H1 (cell line): ENCODE measurements at regions not wholly inside any gene's neighbourhood (a gene's known extent, or its start where the extent isn't known, plus 50 kb on each side); places are given as distances from the start of the nearest gene placed in this dataset.

Experiments used
- CTCF ChIA-PET: fragments of 300-600 bp; sonication (Branson Sonifier 250); formaldehyde crosslinking; loops from one replicate; lab custom pipeline; 2021; ENCODE audit not compliant: partially characterized antibody; lab: Charles Lee
- POLR2A ChIA-PET: fragments of 300-600 bp; sonication (Branson Sonifier 250); formaldehyde crosslinking; loops from one replicate; lab custom pipeline; 2021; ENCODE audit warnings: inconsistent platforms; ENCODE audit not compliant: partially characterized antibody; lab: Charles Lee
- DNase-seq, 2 experiments: peaks; one replicate each; pipeline versions ENCODE4 v3.0.0 to v3.0.0-alpha.2; 2010 to 2022; ENCODE audit warnings: low spot score in 2 of 2, low read depth in 1 of 2, mixed read lengths in 1 of 2
- FAIRE-seq: peaks from 2 replicates; lab custom pipeline; 2011; peaks lifted over from hg19 to GRCh38; lab: Jason Lieb, UNC
- H2AFZ ChIP-seq: 2 replicates; pipeline ENCODE4 v1.8.1; 2012; ENCODE audit warnings: low read length, inconsistent platforms
- H2AK5ac ChIP-seq: 2 replicates; pipeline ENCODE4 v1.6.1; 2013; ENCODE audit warnings: low read depth, low read length
- H2BK120ac ChIP-seq: replicated peaks from 2 replicates; pipeline ENCODE3; 2013; ENCODE audit warnings: low read depth, low read length, inconsistent platforms
- H2BK12ac ChIP-seq: 2 replicates; pipeline ENCODE4 v1.6.1; 2013; ENCODE audit warnings: low read depth, low read length
- H2BK15ac ChIP-seq: 2 replicates; pipeline ENCODE4 v1.6.1; 2013; ENCODE audit warnings: low read length
- H2BK20ac ChIP-seq: 2 replicates; pipeline ENCODE4 v1.6.1; 2013; ENCODE audit warnings: low read length
- H2BK5ac ChIP-seq: 2 replicates; pipeline ENCODE4 v1.6.1; 2013; ENCODE audit warnings: low read depth, low read length
- H3K14ac ChIP-seq: 2 replicates; pipeline ENCODE4 v1.6.1; 2013; ENCODE audit warnings: inconsistent platforms; ENCODE audit not compliant: insufficient read length
- H3K18ac ChIP-seq: 2 replicates; pipeline ENCODE4 v1.6.1; 2013; ENCODE audit warnings: low read length; ENCODE audit errors: extremely low read depth
- H3K23ac ChIP-seq: 2 replicates; pipeline ENCODE4 v1.6.1; 2013; ENCODE audit warnings: inconsistent platforms; ENCODE audit not compliant: insufficient read length
- H3K23me2 ChIP-seq: 2 replicates; pipeline ENCODE4 v1.6.1; 2013; ENCODE audit warnings: low read depth, low read length
- H3K27ac ChIP-seq: 2 replicates; pipeline ENCODE4 v1.6.1; 2011; ENCODE audit warnings: low read depth, low read length, inconsistent platforms
- H3K27me3 ChIP-seq, 4 experiments: replicated peaks in 1 of 4; 1 replicate in 1 of 4; 2 replicates in 3 of 4; pipeline versions ENCODE4 v1.6.1 to v1.8.1; 2011 to 2013; ENCODE audit warnings: low read length in 3 of 4, mild to moderate bottlenecking in 3 of 4, inconsistent platforms in 2 of 4, mixed read lengths in 2 of 4, moderate library complexity in 1 of 4; ENCODE audit not compliant: control insufficient read depth in 3 of 4, insufficient read depth in 3 of 4; ENCODE audit errors: extremely low read depth in 1 of 4
- H3K36me3 ChIP-seq, 4 experiments: 2 replicates each; pipeline versions ENCODE4 v1.6.1 to v1.8.1; 2011 to 2013; ENCODE audit warnings: mild to moderate bottlenecking in 4 of 4, low read length in 3 of 4, moderate library complexity in 2 of 4, control low read depth in 1 of 4, inconsistent platforms in 1 of 4; ENCODE audit not compliant: insufficient read depth in 4 of 4, control insufficient read depth in 2 of 4
- H3K4ac ChIP-seq: replicated peaks from 2 replicates; pipeline ENCODE3; 2013; ENCODE audit warnings: low read length, low read depth, mixed read lengths, inconsistent platforms; ENCODE audit not compliant: insufficient read length
- H3K4me1 ChIP-seq, 4 experiments: replicated peaks in 1 of 4; 1 replicate in 1 of 4; 2 replicates in 3 of 4; pipeline versions ENCODE4 v1.6.1 to v1.8.1; 2011 to 2013; ENCODE audit warnings: low read length in 3 of 4, inconsistent platforms in 2 of 4, mixed read lengths in 1 of 4; ENCODE audit not compliant: insufficient read depth in 4 of 4, control insufficient read depth in 3 of 4
- H3K4me2 ChIP-seq, 2 experiments: 2 replicates each; pipeline versions ENCODE4 v1.6.1 to v1.8.1; 2011 to 2013; ENCODE audit warnings: low read depth in 2 of 2, low read length in 2 of 2, control low read depth in 1 of 2, inconsistent platforms in 1 of 2, mild to moderate bottlenecking in 1 of 2; ENCODE audit not compliant: insufficient read depth in 1 of 2
- H3K4me3 ChIP-seq, 4 experiments: fragments of 200-600, 300-600 bp in 1 of 4; sonication (generic), shearing (Covaris generic), sonication (Bioruptor Twin) in 1 of 4; 2 replicates each; pipeline versions ENCODE4 v1.5.1 to v1.8.1; 2011 to 2016; ENCODE audit warnings: low read length in 4 of 4, low read depth in 3 of 4, control low read depth in 2 of 4, inconsistent platforms in 2 of 4, mild to moderate bottlenecking in 2 of 4, mixed read lengths in 1 of 4, moderate library complexity in 1 of 4; ENCODE audit not compliant: insufficient read depth in 2 of 4; ENCODE audit errors: extremely low read depth in 1 of 4
- H3K56ac ChIP-seq: replicated peaks from 2 replicates; pipeline ENCODE3; 2013; ENCODE audit warnings: low read depth, mild to moderate bottlenecking, mixed read lengths, low read length, inconsistent platforms; ENCODE audit not compliant: insufficient read length
- H3K79me1 ChIP-seq: 2 replicates; pipeline ENCODE4 v1.6.1; 2013; ENCODE audit warnings: low read depth, low read length, control low read depth
- H3K79me2 ChIP-seq, 2 experiments: 2 replicates each; pipeline versions ENCODE4 v1.6.1 to v1.8.1; 2012 to 2013; ENCODE audit warnings: low read length in 2 of 2, mild to moderate bottlenecking in 2 of 2, inconsistent platforms in 1 of 2; ENCODE audit not compliant: insufficient read depth in 2 of 2, control insufficient read depth in 1 of 2
- H3K9ac ChIP-seq, 4 experiments: replicated peaks in 1 of 4; 1 replicate in 1 of 4; 2 replicates in 3 of 4; pipeline versions ENCODE4 v1.6.1 to v1.8.1; 2011 to 2013; ENCODE audit warnings: low read depth in 3 of 4, low read length in 3 of 4, control low read depth in 2 of 4, mild to moderate bottlenecking in 2 of 4, moderate library complexity in 2 of 4, inconsistent platforms in 1 of 4; ENCODE audit errors: extremely low read depth in 1 of 4
- H3K9me3 ChIP-seq, 2 experiments: 2 replicates each; pipeline versions ENCODE4 v1.6.1 to v1.8.1; 2012 to 2013; ENCODE audit warnings: mild to moderate bottlenecking in 2 of 2, moderate library complexity in 2 of 2, control low read depth in 1 of 2, inconsistent platforms in 1 of 2, low read depth in 1 of 2, low read length in 1 of 2, mixed read lengths in 1 of 2; ENCODE audit not compliant: insufficient read depth in 2 of 2
- H4K20me1 ChIP-seq, 2 experiments: replicated peaks in 1 of 2; 2 replicates each; pipeline versions ENCODE3 to v1.8.1; 2011 to 2013; ENCODE audit warnings: inconsistent platforms in 2 of 2, low read length in 2 of 2, mild to moderate bottlenecking in 1 of 2; ENCODE audit not compliant: insufficient read depth in 2 of 2, control insufficient read depth in 1 of 2
- H4K5ac ChIP-seq: 2 replicates; pipeline ENCODE4 v1.6.1; 2013; ENCODE audit warnings: low read length, low read depth, mixed read lengths, inconsistent platforms; ENCODE audit not compliant: insufficient read length
- H4K8ac ChIP-seq: 2 replicates; pipeline ENCODE4 v1.8.0; 2013; ENCODE audit warnings: mild to moderate bottlenecking, moderate library complexity, low read length, inconsistent platforms; ENCODE audit not compliant: insufficient read depth; ENCODE audit errors: extremely low read depth
- H4K91ac ChIP-seq: replicated peaks from 2 replicates; pipeline ENCODE3; 2013; ENCODE audit warnings: low read length, mixed read lengths, inconsistent platforms; ENCODE audit not compliant: insufficient read length
- BRCA1 ChIP-seq: IDR thresholded peaks from 2 replicates; pipeline ENCODE4 v1.6.1; 2012; ENCODE audit warnings: low read depth, low read length, improper control_type of control experiment
- FOSL1 ChIP-seq: IDR thresholded peaks from 2 replicates; pipeline ENCODE4 v1.6.1; 2011; ENCODE audit warnings: mild to moderate bottlenecking, low read depth, low read length, moderate library complexity; ENCODE audit not compliant: insufficient read depth
- POLR2AphosphoS5 ChIP-seq: IDR thresholded peaks from 2 replicates; pipeline ENCODE4 v1.6.1; 2011; ENCODE audit warnings: low read depth, low read length
- WGBS, 2 experiments: shearing (Covaris generic) in 1 of 2; methylation state at CpG; one replicate each; pipeline versions ENCODE4 v1.1.6 to v1.1.7; 2013 to 2015; ENCODE audit warnings: low lambda C conversion rate in 2 of 2, mixed read lengths in 2 of 2, inconsistent platforms in 1 of 2, low coverage in 1 of 2, missing lambda C conversion rate in 1 of 2; ENCODE audit not compliant: insufficient replicate concordance in 2 of 2, insufficient coverage in 1 of 2, insufficient read length in 1 of 2; ENCODE audit errors: extremely low coverage in 1 of 2, missing lambda C conversion rate in 1 of 2; 5-methylcytosine and 5-hydroxymethylcytosine counted together

DNA sequence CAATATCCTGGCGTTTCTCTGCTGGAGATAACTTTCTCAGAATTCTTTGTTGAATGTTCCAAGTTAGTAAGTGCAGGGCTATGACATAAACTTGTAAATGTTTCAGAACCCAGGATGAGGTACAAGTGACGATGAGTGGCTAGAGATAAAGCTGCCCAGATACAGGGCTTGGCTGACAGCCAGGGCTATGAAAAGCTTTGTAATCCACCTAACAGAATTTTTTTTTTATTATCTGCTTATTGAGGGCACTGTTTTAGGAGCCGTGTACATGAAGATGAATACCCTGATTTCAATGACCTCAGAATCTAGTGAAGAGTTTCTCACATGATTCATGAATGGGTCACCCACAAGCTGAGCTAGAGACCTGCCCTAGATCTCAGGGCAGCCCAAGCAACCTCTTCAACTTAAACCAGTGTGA, 431.4 kb downstream of the DIPK2A start:
- no peak overlapping the region for H3K4ac ChIP-seq
- H3K9ac ChIP-seq: no peak overlapping the region
- H2BK20ac ChIP-seq: no peak overlapping the region
- FAIRE-seq: no peak
- H3K79me2 ChIP-seq: no peaks in the 10 kb centered on the region
- no peak overlapping the region for H2BK120ac ChIP-seq
- TF ChIP-seq POLR2AphosphoS5: no peak
- TF ChIP-seq BRCA1: no peak
- TF ChIP-seq FOSL1: no peak
- TF ChIP-seq, all 59 proteins: peak for 0
- Histone ChIP-seq H3K4me2 (no peak overlapping the region), H3K9me3 (peaks cover 0 to 5% of the 10 kb centered on the region in 2 experiments; a peak in 1 of 4 replicates), H3K36me3 (no peaks in the 10 kb centered on the region), H3K79me1 (no peaks in the 10 kb centered on the region), H4K5ac (no peak overlapping the region), H2BK5ac (no peak overlapping the region), H3K14ac (no peak overlapping the region), H3K4me3 (no peak overlapping the region), H2BK12ac (no peak overlapping the region), H3K27ac (no peak overlapping the region), H4K8ac (no peak overlapping the region), H2BK15ac (no peak overlapping the region), H3K23me2 (no peaks in the 10 kb centered on the region; the same call in 1 of the 2 replicates), H2AK5ac (no peak overlapping the region), H3K4me1 (no peaks in the 10 kb centered on the region), H4K91ac (no peak overlapping the region), H3K18ac (no peak overlapping the region), H3K27me3 (no peaks in the 10 kb centered on the region), H3K23ac (no peak overlapping the region), H2AFZ (no peak overlapping the region), H3K56ac (no peak overlapping the region), H4K20me1 (no peaks in the 10 kb centered on the region)
- CTCF ChIA-PET: no interaction called here
- WGBS, 2 experiments: 74% methylated on average over 3 of the region's 3 CpGs; no CpG with 5 or more reads in 1 of the 2 experiments
- DNase-seq: no peak
- POLR2A ChIA-PET: no interaction called here
